ENCODE measurements at regions not wholly inside any gene's neighbourhood (a gene's known extent, or its start where the extent isn't known, plus 50 kb on each side); places are given as distances from the start of the nearest gene placed in this dataset.

DNA sequence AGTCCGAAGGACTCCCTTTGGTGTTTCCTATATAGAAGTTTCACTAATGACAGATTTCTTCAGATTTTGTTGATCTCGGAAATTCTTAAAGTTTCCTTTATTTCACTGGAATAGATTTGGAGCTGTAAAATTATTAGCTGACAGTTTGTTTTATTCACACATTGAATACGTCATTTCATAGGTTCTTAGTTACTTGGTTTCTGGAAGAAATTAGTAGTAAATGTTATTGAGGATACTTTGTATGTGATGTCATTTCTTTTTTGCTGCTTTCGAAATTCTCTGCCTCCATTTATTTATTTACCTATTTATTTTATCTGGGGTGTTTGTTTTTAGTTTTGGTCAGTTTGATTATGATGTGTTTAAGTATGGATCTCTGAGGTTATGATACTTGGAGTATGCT is 1205.9 kb upstream of the GYPC start:
- Histone ChIP-seq H3K4me1 (ENCODE audit: control insufficient read depth, insufficient read depth, low read length) (no peaks in the 10 kb centered on the region), H3K4me3 (ENCODE audit: low read length) (no peak overlapping the region), H3K27me3 (ENCODE audit: control insufficient read depth, insufficient read depth, low read length, poor library complexity, severe bottlenecking) (no peaks in the 10 kb centered on the region), H3K9ac (ENCODE audit: extremely low read depth, low read length, poor library complexity, severe bottlenecking) (no peak overlapping the region), H3K9me3 (ENCODE audit: control insufficient read depth, low read length) (no peaks in the 10 kb centered on the region), H3K27ac (ENCODE audit: low read depth, low read length) (no peak overlapping the region), H3K36me3 (ENCODE audit: control insufficient read depth, insufficient read depth, low read length) (no peaks in the 10 kb centered on the region)
- no peak for DNase-seq
- Mint-ChIP-seq H3K4me1 (no peaks in the 10 kb centered on the region), H3K4me3 (no peak overlapping the region), H3K36me3 (ENCODE audit: low read depth) (no peaks in the 10 kb centered on the region), H3K27ac (no peak overlapping the region), H3K27me3 (ENCODE audit: insufficient read depth) (no peaks in the 10 kb centered on the region), H3K9me3 (peaks cover 4% of the 10 kb centered on the region)
- TF ChIP-seq CTCF (conservative IDR thresholded peaks at IDR 0.05): no peak
- WGBS, 2 experiments (ENCODE audit: insufficient coverage in 1 of 2, insufficient read length in 1 of 2): 93% methylated on average over 3 of the region's 4 CpGs; no CpG with 5 or more reads in 1 of the 2 experiments

- no peaks in the 10 kb centered on the region for H3K36me3 ChIP-seq (ENCODE audit: control insufficient read depth, insufficient read depth, low read length)
- no peak overlapping the region for H3K27ac Mint-ChIP-seq
- H3K4me1 ChIP-seq (ENCODE audit: control insufficient read depth, insufficient read depth, low read length): no peaks in the 10 kb centered on the region
- H3K4me3 ChIP-seq (ENCODE audit: low read length): no peak overlapping the region
- H3K9me3 Mint-ChIP-seq: peaks cover 4% of the 10 kb centered on the region
- 78 to 89% methylated on average over 1 of the region's 1 CpG for WGBS, 2 experiments (ENCODE audit: insufficient coverage in 1 of 2, insufficient read length in 1 of 2)
- no peaks in the 10 kb centered on the region for H3K36me3 Mint-ChIP-seq (ENCODE audit: low read depth)
- no peaks in the 10 kb centered on the region for H3K9me3 ChIP-seq (ENCODE audit: control insufficient read depth, low read length)
- no peaks in the 10 kb centered on the region for H3K27me3 Mint-ChIP-seq (ENCODE audit: insufficient read depth)
- no peak for DNase-seq
- H3K27me3 ChIP-seq (ENCODE audit: control insufficient read depth, insufficient read depth, low read length, poor library complexity, severe bottlenecking): no peaks in the 10 kb centered on the region
- H3K4me1 Mint-ChIP-seq: no peaks in the 10 kb centered on the region
- no peak for TF ChIP-seq CTCF (conservative IDR thresholded peaks at IDR 0.05)
- no peak overlapping the region for H3K9ac ChIP-seq (ENCODE audit: extremely low read depth, low read length, poor library complexity, severe bottlenecking)
- no peak overlapping the region for H3K27ac ChIP-seq (ENCODE audit: low read depth, low read length)
- H3K4me3 Mint-ChIP-seq: no peak overlapping the region
Measured at GRCh38 chr2:125455110-125455509, 1200.8 kb upstream of the GYPC start.

GRCh38 chr2:125456693-125457363 is 1199.1 kb upstream of the GYPC start:
- H3K4me3 Mint-ChIP-seq: no peak overlapping the region
- WGBS, 2 experiments (ENCODE audit: insufficient coverage in 1 of 2, insufficient read length in 1 of 2): 92 to 93% methylated on average over 2 to 3 of the region's 3 CpGs
- no peak for DNase-seq

More at GRCh38 chr2:125456693-125457363, 1199.1 kb upstream of the GYPC start:
- Mint-ChIP-seq H3K9me3 (no peaks in the 10 kb centered on the region), H3K36me3 (ENCODE audit: low read depth) (no peaks in the 10 kb centered on the region), H3K27ac (no peak overlapping the region), H3K27me3 (ENCODE audit: insufficient read depth) (no peaks in the 10 kb centered on the region), H3K4me1 (no peaks in the 10 kb centered on the region)
- no peaks in the 10 kb centered on the region for H3K4me1 ChIP-seq (ENCODE audit: control insufficient read depth, insufficient read depth, low read length)
- H3K27ac ChIP-seq (ENCODE audit: low read depth, low read length): no peak overlapping the region
- no peak overlapping the region for H3K4me3 ChIP-seq (ENCODE audit: low read length)
- no peaks in the 10 kb centered on the region for H3K27me3 ChIP-seq (ENCODE audit: control insufficient read depth, insufficient read depth, low read length, poor library complexity, severe bottlenecking)
- no peaks in the 10 kb centered on the region for H3K36me3 ChIP-seq (ENCODE audit: control insufficient read depth, insufficient read depth, low read length)
- TF ChIP-seq CTCF (conservative IDR thresholded peaks at IDR 0.05): no peak
- H3K9me3 ChIP-seq (ENCODE audit: control insufficient read depth, low read length): no peaks in the 10 kb centered on the region
- no peak overlapping the region for H3K9ac ChIP-seq (ENCODE audit: extremely low read depth, low read length, poor library complexity, severe bottlenecking)
